GM12878 (cell line): ENCODE measurements at regions not wholly inside any gene's neighbourhood (a gene's known extent, or its start where the extent isn't known, plus 50 kb on each side); places are given as distances from the start of the nearest gene placed in this dataset.

ENCODE experiments used
- ATAC-seq: fragments of 200-7000 bp; cut with Tn5 transposase; 3 replicates; pipeline ENCODE4 v1.9.1; 2020; ENCODE audit warnings: mild to moderate bottlenecking, moderate library complexity
- BruUV-seq: library from RNA; stranded (reverse); fragments of 400-500 nt; replicated peaks from 2 replicates; lab custom pipeline; 2021; lab: Mats Ljungman, UMichigan
- CTCF ChIA-PET: fragments of 300-600 bp; sonication (Branson Sonifier 250); formaldehyde crosslinking; extraction: SDS; loops from one replicate; lab custom pipeline; 2021; ENCODE audit warnings: inconsistent platforms; lab: Yijun Ruan, JAX
- POLR2A ChIA-PET: fragments of 350-600 bp; formaldehyde crosslinking; extraction: SDS; loops from one replicate; lab custom pipeline; 2021; ENCODE audit warnings: inconsistent platforms; lab: Charles Lee
- RAD21 ChIA-PET: fragments of 300-600 bp; sonication (Branson Sonifier 250); formaldehyde crosslinking; loops from one replicate; lab custom pipeline; 2023; ENCODE audit warnings: antibody characterized with exemption; ENCODE audit not compliant: unreplicated experiment; lab: Charles Lee
- SMC1A ChIA-PET: fragments of 300-600 bp; sonication (Branson Sonifier 250); formaldehyde crosslinking; loops from one replicate; lab custom pipeline; 2023; ENCODE audit not compliant: unreplicated experiment, uncharacterized antibody; lab: Charles Lee
- DNase-seq: peaks from one replicate; pipeline ENCODE4 v3.0.0-alpha.2; 2011; ENCODE audit warnings: low read depth, low spot score
- FAIRE-seq: peaks from 3 replicates; lab custom pipeline; 2011; peaks lifted over from hg19 to GRCh38; lab: Jason Lieb, UNC
- H2AFZ ChIP-seq: 2 replicates; pipeline ENCODE4 v1.6.0; 2011; ENCODE audit warnings: low read depth, low read length, control low read depth; ENCODE audit not compliant: control insufficient read depth
- H3K27ac ChIP-seq: 2 replicates; pipeline ENCODE4 v1.5.1; 2011; ENCODE audit warnings: control low read depth; ENCODE audit not compliant: control insufficient read depth, insufficient read depth
- H3K27me3 ChIP-seq, 2 experiments: replicated peaks in 1 of 2; 2 replicates each; pipeline versions ENCODE4 v1.6.0 to v1.6.1; 2011; ENCODE audit warnings: low read length in 1 of 2; ENCODE audit not compliant: control insufficient read depth in 2 of 2, insufficient read depth in 2 of 2
- H3K36me3 ChIP-seq, 2 experiments: 2 replicates each; pipeline ENCODE4 v1.5.1; 2011; ENCODE audit warnings: low read length in 1 of 2; ENCODE audit not compliant: control insufficient read depth in 2 of 2, insufficient read depth in 2 of 2
- H3K4me1 ChIP-seq: 2 replicates; pipeline ENCODE4 v1.6.1; 2011; ENCODE audit warnings: mild to moderate bottlenecking, low read length, moderate library complexity, mixed read lengths; ENCODE audit not compliant: control insufficient read depth, insufficient read depth
- H3K4me2 ChIP-seq: 2 replicates; pipeline ENCODE4 v1.6.0; 2011; ENCODE audit warnings: control low read depth; ENCODE audit not compliant: control insufficient read depth, insufficient read depth
- H3K4me3 ChIP-seq: fragments of 200-600 bp; sonication (generic); 2 replicates; pipeline ENCODE4 v1.5.1; 2016
- H3K79me2 ChIP-seq: 2 replicates; pipeline ENCODE4 v1.6.0; 2011; ENCODE audit warnings: low read length; ENCODE audit not compliant: control insufficient read depth, insufficient read depth
- H3K9ac ChIP-seq: 2 replicates; pipeline ENCODE4 v1.8.0; 2011; ENCODE audit warnings: low read length, control low read depth, mixed read lengths; ENCODE audit not compliant: control insufficient read depth, insufficient read depth
- H3K9me3 ChIP-seq: replicated peaks from 3 replicates; pipeline ENCODE4 v1.5.1; 2011; ENCODE audit warnings: mild to moderate bottlenecking, low read length; ENCODE audit not compliant: control insufficient read depth, insufficient read depth
- H4K20me1 ChIP-seq: 2 replicates; pipeline ENCODE4 v1.6.0; 2011; ENCODE audit not compliant: control insufficient read depth, insufficient read depth
- ATF7 ChIP-seq: fragments of 450-650 bp; IDR thresholded peaks from 2 replicates; pipeline ENCODE4 v1.6.1; 2016; ENCODE audit warnings: low read depth, mild to moderate bottlenecking
- CEBPB ChIP-seq, 2 experiments: fragments of 150-350 bp in 1 of 2; IDR thresholded peaks; 2 replicates each; pipeline ENCODE4 v1.6.1; 2012 to 2014; ENCODE audit warnings: low read depth in 2 of 2, low read length in 2 of 2, borderline replicate concordance in 1 of 2, inconsistent platforms in 1 of 2
- CHD1 ChIP-seq: IDR thresholded peaks from 2 replicates; pipeline ENCODE4 v1.6.1; 2012; ENCODE audit warnings: low read depth, low read length, improper control_type of control experiment
- EGR1 ChIP-seq, 2 experiments: IDR thresholded peaks; 1 replicate in 1 of 2; 2 replicates in 1 of 2; pipeline ENCODE4 v1.6.1; 2011 to 2012; ENCODE audit warnings: low read depth in 2 of 2, low read length in 2 of 2, borderline replicate concordance in 1 of 2, mild to moderate bottlenecking in 1 of 2, moderate library complexity in 1 of 2
- FOXM1 ChIP-seq: IDR thresholded peaks from 2 replicates; pipeline ENCODE4 v1.6.1; 2012; ENCODE audit warnings: low read depth, mild to moderate bottlenecking, inconsistent platforms, low read length, moderate library complexity
- IKZF1 ChIP-seq: fragments of 450-650 bp; conservative IDR thresholded peaks from 2 replicates; pipeline ENCODE4 v1.6.1; 2017; ENCODE audit warnings: antibody characterized with exemption, mild to moderate bottlenecking
- KDM1A ChIP-seq: fragments of 200-600 bp; sonication (generic); IDR thresholded peaks from 2 replicates; pipeline ENCODE4 v1.6.1; 2016; ENCODE audit warnings: borderline replicate concordance
- RAD21 ChIP-seq: IDR thresholded peaks from 2 replicates; pipeline ENCODE4 v1.6.1; 2011; ENCODE audit warnings: mild to moderate bottlenecking, low read depth, low read length, moderate library complexity; ENCODE audit not compliant: insufficient read depth
- RUNX3 ChIP-seq: IDR thresholded peaks from 2 replicates; pipeline ENCODE4 v1.6.1; 2012; ENCODE audit warnings: low read length, inconsistent platforms
- SMC3 ChIP-seq: IDR thresholded peaks from 2 replicates; pipeline ENCODE4 v1.6.1; 2011; ENCODE audit warnings: low read length, improper control_type of control experiment, borderline replicate concordance
- SUZ12 ChIP-seq: fragments of 200-600 bp; sonication (generic); IDR thresholded peaks from one replicate; pipeline ENCODE4 v1.6.1; 2018; ENCODE audit warnings: antibody characterized with exemption, mild to moderate bottlenecking; ENCODE audit not compliant: unreplicated experiment
- ZBED1 ChIP-seq: IDR thresholded peaks from 2 replicates; pipeline ENCODE4 v1.6.1; 2016; ENCODE audit warnings: borderline replicate concordance
- WGBS: methylation state at CpG from one replicate; pipeline ENCODE4 v1.1.6; 2016; ENCODE audit warnings: low lambda C conversion rate; ENCODE audit not compliant: insufficient replicate concordance, insufficient coverage; ENCODE audit errors: missing lambda C conversion rate; 5-methylcytosine and 5-hydroxymethylcytosine counted together
- in situ Hi-C: fragments of 300-500 bp; cut with MboI; formaldehyde crosslinking; loops from 9 replicates; pipeline ENCODE4 v1.14.3; 2018; ENCODE audit warnings: mixed read lengths
- intact Hi-C: fragments of 100-400 bp; cut with micrococcal nuclease; formaldehyde crosslinking; loops from one replicate; pipeline ENCODE4 v1.14.2; 2022; ENCODE audit not compliant: unreplicated experiment
- TF ChIP-seq, protein P1 (sequence below), 3 experiments: IDR thresholded peaks in 2 of 3; conservative IDR thresholded peaks in 1 of 3; 2 replicates each; pipeline ENCODE4 v1.5.1; 2011; ENCODE audit warnings: low read depth in 3 of 3, low read length in 3 of 3, mild to moderate bottlenecking in 3 of 3, control low read depth in 2 of 3, moderate library complexity in 2 of 3, inconsistent platforms in 1 of 3, mixed read lengths in 1 of 3; ENCODE audit not compliant: control insufficient read depth in 2 of 3, insufficient read depth in 1 of 3; ENCODE audit errors: extremely low read depth in 1 of 3
- TF ChIP-seq, protein P2 (sequence below): fragments of 450-650 bp; formaldehyde crosslinking; IDR thresholded peaks from 2 replicates; pipeline ENCODE4 v1.5.0; 2022; ENCODE audit warnings: mild to moderate bottlenecking, missing genetic modification characterization

DNA sequence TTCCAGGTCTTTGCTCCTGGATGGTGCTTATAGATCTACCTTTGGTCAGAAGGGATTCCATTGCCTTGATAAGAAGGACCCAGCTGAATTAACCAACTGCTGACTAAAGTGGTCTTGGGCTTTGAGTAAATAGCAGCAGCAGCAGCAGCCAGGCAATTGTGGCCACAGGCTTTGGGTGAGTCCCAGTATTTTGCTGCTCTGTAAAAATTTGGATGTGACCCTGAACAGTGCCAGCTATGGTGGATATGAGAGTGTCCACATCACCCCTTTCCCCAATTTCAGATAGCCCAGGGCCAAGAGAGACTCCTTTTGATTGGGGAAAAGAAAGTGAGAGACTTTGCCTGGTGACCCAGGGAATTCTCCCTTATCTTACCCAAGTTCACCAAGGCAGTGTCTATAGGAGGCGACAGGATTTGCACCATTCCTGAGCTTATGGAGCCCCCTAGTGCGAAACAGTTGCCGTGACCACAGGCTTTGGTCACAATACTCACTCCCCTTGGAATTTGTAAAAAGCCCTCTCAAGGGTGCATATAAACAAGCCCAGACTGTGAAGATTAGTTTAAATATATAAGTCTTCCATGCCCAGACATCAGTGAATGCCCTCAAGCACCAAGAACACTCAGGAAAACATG, 518.0 kb downstream of the TMA16 start:
- no peaks in the 10 kb centered on the region for H3K79me2 ChIP-seq
- FAIRE-seq (no peak), ATAC-seq (peak; percentile 78), DNase-seq (no peak)
- H4K20me1 ChIP-seq, result no peaks in the 10 kb centered on the region
- SMC1A ChIA-PET, result interaction anchor here (0.8 to 1.5 kb wide), 3 partner anchors 19 to 456 kb away, joined by 3 to 6 read pairs (median 3); no protein-coding TSS in a partner anchor
- no TSS peak for BruUV-seq
- POLR2A ChIA-PET, result no interaction called here
- RAD21 ChIA-PET, result interaction anchor here (1.2 kb wide), 1 partner anchor 456 kb away, joined by 4 read pairs; no protein-coding TSS in a partner anchor
- 3% methylated on average over 3 of the region's 3 CpGs for WGBS
- H3K27me3 ChIP-seq, result no peaks in the 10 kb centered on the region
- no peak overlapping the region for H3K4me2 ChIP-seq
- CTCF ChIA-PET, result interaction anchor here (0.8 to 1.9 kb wide), 6 partner anchors 11 to 464 kb away, joined by 3 to 6 read pairs (median 4); no protein-coding TSS in a partner anchor
- in situ Hi-C loops, result no loop called here
- intact Hi-C loops, result loop anchor here (1.0 to 10.0 kb wide), 5 partner anchors 250 to 528 kb away; no protein-coding TSS in a partner anchor
- no peak overlapping the region for H3K9ac ChIP-seq
- peak; percentile 53; the same call in 1 of the 2 replicates for TF ChIP-seq SMC3
- no peak for TF ChIP-seq FOXM1
- no peak for TF ChIP-seq EGR1 (IDR thresholded peaks at IDR 0.05; ENCODE audit: borderline replicate concordance in 1 of 2, low read depth in 2 of 2, low read length in 2 of 2)
- no peak for TF ChIP-seq ZBED1
- TF ChIP-seq IKZF1, result no peak
- TF ChIP-seq RAD21, result peak; percentile 66
- no peak for TF ChIP-seq CEBPB (IDR thresholded peaks at IDR 0.05; ENCODE audit: borderline replicate concordance in 1 of 2, low read depth in 2 of 2, low read length in 2 of 2)
- no peak for TF ChIP-seq KDM1A
- TF ChIP-seq, protein P1, sequence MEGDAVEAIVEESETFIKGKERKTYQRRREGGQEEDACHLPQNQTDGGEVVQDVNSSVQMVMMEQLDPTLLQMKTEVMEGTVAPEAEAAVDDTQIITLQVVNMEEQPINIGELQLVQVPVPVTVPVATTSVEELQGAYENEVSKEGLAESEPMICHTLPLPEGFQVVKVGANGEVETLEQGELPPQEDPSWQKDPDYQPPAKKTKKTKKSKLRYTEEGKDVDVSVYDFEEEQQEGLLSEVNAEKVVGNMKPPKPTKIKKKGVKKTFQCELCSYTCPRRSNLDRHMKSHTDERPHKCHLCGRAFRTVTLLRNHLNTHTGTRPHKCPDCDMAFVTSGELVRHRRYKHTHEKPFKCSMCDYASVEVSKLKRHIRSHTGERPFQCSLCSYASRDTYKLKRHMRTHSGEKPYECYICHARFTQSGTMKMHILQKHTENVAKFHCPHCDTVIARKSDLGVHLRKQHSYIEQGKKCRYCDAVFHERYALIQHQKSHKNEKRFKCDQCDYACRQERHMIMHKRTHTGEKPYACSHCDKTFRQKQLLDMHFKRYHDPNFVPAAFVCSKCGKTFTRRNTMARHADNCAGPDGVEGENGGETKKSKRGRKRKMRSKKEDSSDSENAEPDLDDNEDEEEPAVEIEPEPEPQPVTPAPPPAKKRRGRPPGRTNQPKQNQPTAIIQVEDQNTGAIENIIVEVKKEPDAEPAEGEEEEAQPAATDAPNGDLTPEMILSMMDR (IDR thresholded peaks at IDR 0.05 in 2 of 3, conservative IDR thresholded peaks at IDR 0.05 in 1 of 3; ENCODE audit: control insufficient read depth in 2 of 3, extremely low read depth in 1 of 3, insufficient read depth in 1 of 3, low read depth in 3 of 3, low read length in 3 of 3), result peak; percentile 30 to 54 (median 40); a peak in 4 of 6 replicates
- TF ChIP-seq, protein P2, sequence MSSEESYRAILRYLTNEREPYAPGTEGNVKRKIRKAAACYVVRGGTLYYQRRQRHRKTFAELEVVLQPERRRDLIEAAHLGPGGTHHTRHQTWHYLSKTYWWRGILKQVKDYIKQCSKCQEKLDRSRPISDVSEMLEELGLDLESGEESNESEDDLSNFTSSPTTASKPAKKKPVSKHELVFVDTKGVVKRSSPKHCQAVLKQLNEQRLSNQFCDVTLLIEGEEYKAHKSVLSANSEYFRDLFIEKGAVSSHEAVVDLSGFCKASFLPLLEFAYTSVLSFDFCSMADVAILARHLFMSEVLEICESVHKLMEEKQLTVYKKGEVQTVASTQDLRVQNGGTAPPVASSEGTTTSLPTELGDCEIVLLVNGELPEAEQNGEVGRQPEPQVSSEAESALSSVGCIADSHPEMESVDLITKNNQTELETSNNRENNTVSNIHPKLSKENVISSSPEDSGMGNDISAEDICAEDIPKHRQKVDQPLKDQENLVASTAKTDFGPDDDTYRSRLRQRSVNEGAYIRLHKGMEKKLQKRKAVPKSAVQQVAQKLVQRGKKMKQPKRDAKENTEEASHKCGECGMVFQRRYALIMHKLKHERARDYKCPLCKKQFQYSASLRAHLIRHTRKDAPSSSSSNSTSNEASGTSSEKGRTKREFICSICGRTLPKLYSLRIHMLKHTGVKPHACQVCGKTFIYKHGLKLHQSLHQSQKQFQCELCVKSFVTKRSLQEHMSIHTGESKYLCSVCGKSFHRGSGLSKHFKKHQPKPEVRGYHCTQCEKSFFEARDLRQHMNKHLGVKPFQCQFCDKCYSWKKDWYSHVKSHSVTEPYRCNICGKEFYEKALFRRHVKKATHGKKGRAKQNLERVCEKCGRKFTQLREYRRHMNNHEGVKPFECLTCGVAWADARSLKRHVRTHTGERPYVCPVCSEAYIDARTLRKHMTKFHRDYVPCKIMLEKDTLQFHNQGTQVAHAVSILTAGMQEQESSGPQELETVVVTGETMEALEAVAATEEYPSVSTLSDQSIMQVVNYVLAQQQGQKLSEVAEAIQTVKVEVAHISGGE (CRISPR knock-in tag), result no peak
- TF ChIP-seq ATF7, result no peak
- peak; percentile 63 for TF ChIP-seq RUNX3
- no peak for TF ChIP-seq SUZ12
- TF ChIP-seq CHD1, result no peak
- H3K9me3 ChIP-seq, result no peaks in the 10 kb centered on the region
- no peaks in the 10 kb centered on the region for H3K36me3 ChIP-seq
- no peaks in the 10 kb centered on the region for H3K4me1 ChIP-seq
- no peak overlapping the region for H2AFZ ChIP-seq
- H3K27ac ChIP-seq, result no peak overlapping the region
- no peak overlapping the region for H3K4me3 ChIP-seq
